ENCODE measurements at regions not wholly inside any gene's neighbourhood (a gene's known extent, or its start where the extent isn't known, plus 50 kb on each side); places are given as distances from the start of the nearest gene placed in this dataset.

DNA sequence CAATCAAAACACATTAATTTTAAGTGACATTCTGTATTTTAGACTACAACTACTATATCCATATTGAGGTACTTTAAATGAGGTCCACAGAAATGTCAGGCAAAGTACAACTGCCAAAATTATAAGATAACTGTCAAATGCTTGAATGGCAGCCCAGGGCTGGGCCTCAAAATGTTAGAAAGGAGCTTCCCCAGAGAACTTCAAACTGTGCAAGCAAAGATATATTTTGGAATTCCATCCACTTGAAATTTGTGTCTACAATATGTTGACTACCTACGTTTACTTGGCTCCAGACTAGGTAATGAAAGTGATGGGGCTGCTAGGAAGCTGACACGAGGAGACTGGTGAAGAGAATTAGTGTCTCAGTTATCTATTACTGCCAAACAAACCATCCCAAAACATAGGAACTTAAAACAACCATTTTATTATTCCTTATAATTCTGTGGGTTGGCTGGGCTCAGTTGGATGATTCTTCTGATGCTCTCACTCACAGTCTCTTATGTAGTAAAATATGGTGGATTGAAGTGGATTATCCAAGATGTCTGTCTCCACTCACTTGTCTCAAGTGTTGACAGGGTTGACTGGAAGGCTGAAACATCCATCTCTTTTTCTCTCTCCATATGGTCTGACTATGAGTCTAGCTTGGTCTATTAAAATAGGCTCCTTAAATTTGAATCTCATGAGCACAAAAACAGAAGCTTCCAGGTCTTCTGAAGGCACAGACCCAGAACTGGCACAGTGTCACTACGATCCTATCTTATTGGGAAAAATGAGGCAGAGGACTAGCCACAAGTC is 74.2 kb downstream of the FZD1 start:
- no peak overlapping the region for H3K27ac ChIP-seq (ENCODE audit: low read depth, low read length)
- H3K79me2 ChIP-seq (ENCODE audit: insufficient read depth, low read length): no peaks in the 10 kb centered on the region
- CTCF ChIA-PET: no interaction called here
- no peaks in the 10 kb centered on the region for H4K20me1 ChIP-seq (ENCODE audit: insufficient read depth)
- ATAC-seq: no peak
- H3K9ac ChIP-seq (ENCODE audit: low read length): no peak overlapping the region
- TF ChIP-seq ZFX (IDR thresholded peaks at IDR 0.05) (no peak), CEBPB (IDR thresholded peaks at IDR 0.05; ENCODE audit: low read depth) (no peak), CTCF (IDR thresholded peaks at IDR 0.05 in 2 of 3, conservative IDR thresholded peaks at IDR 0.05 in 1 of 3; ENCODE audit: borderline replicate concordance in 1 of 3, insufficient read depth in 1 of 3, low read depth in 2 of 3, low read length in 2 of 3) (no peak), REST (IDR thresholded peaks at IDR 0.05; ENCODE audit: low read depth) (no peak), SIN3A (IDR thresholded peaks at IDR 0.05; ENCODE audit: low read depth) (no peak), EZH2phosphoT487 (IDR thresholded peaks at IDR 0.05; ENCODE audit: borderline replicate concordance) (no peak), RAD21 (IDR thresholded peaks at IDR 0.05; ENCODE audit: low read depth) (no peak), SRF (IDR thresholded peaks at IDR 0.05; ENCODE audit: low read depth) (no peak), POLR2AphosphoS5 (IDR thresholded peaks at IDR 0.05; ENCODE audit: low read depth, low read length) (no peak), SP1 (IDR thresholded peaks at IDR 0.05; ENCODE audit: low read depth) (no peak)
- TF ChIP-seq, protein P1, sequence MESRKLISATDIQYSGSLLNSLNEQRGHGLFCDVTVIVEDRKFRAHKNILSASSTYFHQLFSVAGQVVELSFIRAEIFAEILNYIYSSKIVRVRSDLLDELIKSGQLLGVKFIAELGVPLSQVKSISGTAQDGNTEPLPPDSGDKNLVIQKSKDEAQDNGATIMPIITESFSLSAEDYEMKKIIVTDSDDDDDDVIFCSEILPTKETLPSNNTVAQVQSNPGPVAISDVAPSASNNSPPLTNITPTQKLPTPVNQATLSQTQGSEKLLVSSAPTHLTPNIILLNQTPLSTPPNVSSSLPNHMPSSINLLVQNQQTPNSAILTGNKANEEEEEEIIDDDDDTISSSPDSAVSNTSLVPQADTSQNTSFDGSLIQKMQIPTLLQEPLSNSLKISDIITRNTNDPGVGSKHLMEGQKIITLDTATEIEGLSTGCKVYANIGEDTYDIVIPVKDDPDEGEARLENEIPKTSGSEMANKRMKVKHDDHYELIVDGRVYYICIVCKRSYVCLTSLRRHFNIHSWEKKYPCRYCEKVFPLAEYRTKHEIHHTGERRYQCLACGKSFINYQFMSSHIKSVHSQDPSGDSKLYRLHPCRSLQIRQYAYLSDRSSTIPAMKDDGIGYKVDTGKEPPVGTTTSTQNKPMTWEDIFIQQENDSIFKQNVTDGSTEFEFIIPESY (IDR thresholded peaks at IDR 0.05; ENCODE audit: extremely low read depth, insufficient replicate concordance, low read length): no peak
- DNase-seq (ENCODE audit: low read depth, low spot score): no peak
- POLR2A ChIA-PET: no interaction called here
- RAD21 ChIA-PET (ENCODE audit: low non-redundant PET in 1 of 2, low total read pairs in 2 of 2, uncharacterized antibody in 2 of 2, unreplicated experiment in 2 of 2): no interaction called here
- H3K27me3 ChIP-seq (ENCODE audit: insufficient read depth, low read length): peaks cover 26% of the 10 kb centered on the region
- no peak overlapping the region for H3K4me2 ChIP-seq (ENCODE audit: low read length)
- H2AFZ ChIP-seq (ENCODE audit: low read depth, low read length, poor library complexity, severe bottlenecking): no peak overlapping the region
- no peaks in the 10 kb centered on the region for H3K4me1 ChIP-seq (ENCODE audit: control insufficient read depth in 1 of 2, insufficient read depth in 2 of 2, low read length in 2 of 2)
- no peaks in the 10 kb centered on the region for H3K36me3 ChIP-seq (ENCODE audit: control insufficient read depth in 1 of 2, insufficient read depth in 2 of 2, low read length in 2 of 2)
- no peaks in the 10 kb centered on the region for H3K9me2 ChIP-seq (ENCODE audit: insufficient read depth)
- H3K9me3 ChIP-seq (ENCODE audit: control insufficient read depth in 1 of 2, insufficient read depth in 1 of 2, low read depth in 1 of 2, low read length in 2 of 2): no peaks in the 10 kb centered on the region
- intact Hi-C loops (cut with micrococcal nuclease): no loop called here
- H3K4me3 ChIP-seq (replicated peaks in 1 of 2; ENCODE audit: low read depth in 1 of 2, low read length in 2 of 2): no peak overlapping the region
- BruUV-seq (replicated peaks): no TSS peak
